GM23338 (cell line): ENCODE measurements at regions not wholly inside any gene's neighbourhood (a gene's known extent, or its start where the extent isn't known, plus 50 kb on each side); places are given as distances from the start of the nearest gene placed in this dataset.

Experiments used
- ATAC-seq: fragments of 200-7000 bp; cut with Tn5 transposase; 3 replicates; pipeline ENCODE4 v1.9.1; 2020
- DNase-seq: peaks from one replicate; pipeline ENCODE4 v3.0.0-alpha.2; 2015; ENCODE audit warnings: low spot score
- H2AFZ ChIP-seq: fragments of 200-600 bp; sonication (generic); 2 replicates; pipeline ENCODE4 v1.8.0; 2016; ENCODE audit warnings: antibody characterized with exemption, mild to moderate bottlenecking, moderate library complexity
- H3F3A ChIP-seq: fragments of 200-600 bp; sonication (generic); replicated peaks from 2 replicates; pipeline ENCODE4 v1.8.0; 2017; ENCODE audit warnings: antibody characterized with exemption, mixed run types, low read depth
- H3K27ac ChIP-seq: fragments of 200-600 bp; sonication (generic); 2 replicates; pipeline ENCODE4 v1.6.1; 2016; ENCODE audit warnings: low read depth
- H3K27me3 ChIP-seq: fragments of 200-600 bp; sonication (generic); 2 replicates; pipeline ENCODE4 v1.8.0; 2016; ENCODE audit warnings: mild to moderate bottlenecking, mixed run types, moderate library complexity; ENCODE audit not compliant: insufficient read depth
- H3K36me3 ChIP-seq: fragments of 200-600 bp; sonication (generic); 2 replicates; pipeline ENCODE4 v1.8.0; 2016; ENCODE audit warnings: mild to moderate bottlenecking; ENCODE audit not compliant: insufficient read depth
- H3K4me1 ChIP-seq: fragments of 200-600 bp; sonication (generic); 2 replicates; pipeline ENCODE4 v1.8.0; 2016; ENCODE audit warnings: mild to moderate bottlenecking, moderate library complexity; ENCODE audit not compliant: insufficient read depth
- H3K4me2 ChIP-seq: fragments of 200-600 bp; sonication (generic); 2 replicates; pipeline ENCODE4 v1.7.1; 2017; ENCODE audit warnings: mixed run types
- H3K4me3 ChIP-seq: fragments of 200-600 bp; sonication (generic); 2 replicates; pipeline ENCODE4 v1.6.1; 2016; ENCODE audit warnings: mixed run types
- H3K79me2 ChIP-seq: fragments of 200-600 bp; sonication (generic); replicated peaks from 2 replicates; pipeline ENCODE4 v1.8.0; 2017; ENCODE audit warnings: mild to moderate bottlenecking; ENCODE audit not compliant: insufficient read depth
- H3K9me2 ChIP-seq: fragments of 200-600 bp; sonication (generic); 2 replicates; pipeline ENCODE4 v1.8.0; 2017; ENCODE audit not compliant: insufficient read depth
- H4K20me1 ChIP-seq: fragments of 200-600 bp; sonication (generic); replicated peaks from 2 replicates; pipeline ENCODE4 v1.8.0; 2017; ENCODE audit warnings: mild to moderate bottlenecking; ENCODE audit not compliant: insufficient read depth
- H3K27ac Mint-ChIP-seq: 2 replicates; pipeline ENCODE4 v1.8.0; 2020; ENCODE audit warnings: inconsistent platforms, mild to moderate bottlenecking, moderate library complexity, mixed read lengths
- H3K27me3 Mint-ChIP-seq: 3 replicates; pipeline ENCODE4 v1.8.0; 2022; ENCODE audit warnings: low read depth, mild to moderate bottlenecking, moderate library complexity, mixed read lengths, inconsistent platforms; ENCODE audit not compliant: insufficient read depth, poor library complexity
- H3K36me3 Mint-ChIP-seq: 3 replicates; pipeline ENCODE4 v1.8.0; 2021; ENCODE audit warnings: low read depth, mild to moderate bottlenecking, inconsistent platforms, moderate library complexity, mixed read lengths
- H3K4me1 Mint-ChIP-seq: 3 replicates; pipeline ENCODE4 v1.8.0; 2020; ENCODE audit warnings: mild to moderate bottlenecking, inconsistent platforms, mixed read lengths
- H3K4me3 Mint-ChIP-seq: 3 replicates; pipeline ENCODE4 v1.8.0; 2021; ENCODE audit warnings: moderate library complexity, mild to moderate bottlenecking, inconsistent platforms, mixed read lengths
- H3K9me3 Mint-ChIP-seq: 3 replicates; pipeline ENCODE4 v1.8.0; 2020; ENCODE audit warnings: moderate library complexity, mild to moderate bottlenecking, inconsistent platforms, mixed read lengths
- CREB1 ChIP-seq: fragments of 250-450 bp; sonication (Bioruptor Pico); IDR thresholded peaks from 2 replicates; pipeline ENCODE4 v1.5.0; 2020; ENCODE audit warnings: low read depth, mild to moderate bottlenecking, moderate library complexity
- EZH2 ChIP-seq: fragments of 200-600 bp; sonication (generic); IDR thresholded peaks from one replicate; pipeline ENCODE4 v1.8.0; 2017; ENCODE audit warnings: antibody characterized with exemption, mild to moderate bottlenecking, low read depth; ENCODE audit not compliant: unreplicated experiment
- EZH2phosphoT487 ChIP-seq: fragments of 200-600 bp; sonication (generic); IDR thresholded peaks from one replicate; pipeline ENCODE4 v1.8.1; 2018; ENCODE audit warnings: antibody characterized with exemption; ENCODE audit not compliant: unreplicated experiment
- JUNB ChIP-seq: IDR thresholded peaks from one replicate; pipeline ENCODE4 v1.6.1; 2016; ENCODE audit warnings: antibody characterized with exemption; ENCODE audit not compliant: unreplicated experiment
- NANOG ChIP-seq: IDR thresholded peaks from 2 replicates; pipeline ENCODE4 v1.6.1; 2016; ENCODE audit warnings: antibody characterized with exemption, borderline replicate concordance
- POLR2AphosphoS5 ChIP-seq: IDR thresholded peaks from 2 replicates; pipeline ENCODE4 v1.6.1; 2016; ENCODE audit warnings: antibody characterized with exemption, low read depth
- STAT1 ChIP-seq: IDR thresholded peaks from one replicate; pipeline ENCODE4 v1.6.1; 2016; ENCODE audit warnings: antibody characterized with exemption; ENCODE audit not compliant: unreplicated experiment
- ZNF114 ChIP-seq: fragments of 250-450 bp; sonication (Bioruptor Pico); IDR thresholded peaks from 2 replicates; pipeline ENCODE4 v1.5.0; 2020; ENCODE audit warnings: mild to moderate bottlenecking, moderate library complexity
- ZNF331 ChIP-seq: fragments of 250-450 bp; sonication (Bioruptor Pico); IDR thresholded peaks from 2 replicates; pipeline ENCODE4 v1.5.0; 2020; ENCODE audit warnings: low read depth, mild to moderate bottlenecking, moderate library complexity
- TF ChIP-seq, protein P1 (sequence below): fragments of 250-450 bp; sonication (Bioruptor Pico); IDR thresholded peaks from 2 replicates; pipeline ENCODE4 v1.5.0; 2020; ENCODE audit warnings: mild to moderate bottlenecking, moderate library complexity
- TF ChIP-seq, protein P2 (sequence below): IDR thresholded peaks from 2 replicates; pipeline ENCODE4 v1.6.1; 2016; ENCODE audit warnings: antibody characterized with exemption
- TF ChIP-seq, protein P3 (sequence below), 2 experiments: fragments of 200-600 bp in 1 of 2; sonication (generic) in 1 of 2; conservative IDR thresholded peaks; 2 replicates each; pipeline versions ENCODE4 v1.5.1 to v1.6.1; 2016 to 2017; ENCODE audit warnings: antibody characterized with exemption in 2 of 2, low read depth in 2 of 2, mild to moderate bottlenecking in 2 of 2, moderate library complexity in 1 of 2
- TF ChIP-seq, protein P4 (sequence below): IDR thresholded peaks from one replicate; pipeline ENCODE4 v1.6.1; 2018; ENCODE audit warnings: antibody characterized with exemption; ENCODE audit not compliant: unreplicated experiment

DNA sequence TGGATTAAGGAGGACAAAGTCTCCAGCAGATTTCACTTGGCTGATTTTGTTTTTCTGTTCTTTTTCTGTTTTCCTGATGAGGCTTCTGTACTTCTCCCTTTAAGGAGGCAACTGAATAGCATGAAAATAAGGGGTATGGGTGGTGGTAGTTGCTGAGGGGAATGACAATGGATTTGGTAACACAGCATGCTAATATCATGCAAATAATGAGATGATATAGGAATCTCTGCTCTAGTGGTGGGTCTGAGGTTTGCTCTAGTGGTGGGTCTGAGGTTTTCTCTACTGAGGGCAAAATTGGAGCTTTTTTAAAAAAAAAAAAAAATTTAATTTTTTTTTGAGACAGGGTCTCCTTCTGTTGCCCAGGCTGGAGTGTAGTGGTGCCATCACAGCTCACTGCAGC, 139.7 kb downstream of the C9orf152 start:
- Histone ChIP-seq H3K36me3 (no peaks in the 10 kb centered on the region), H3K27me3 (no peaks in the 10 kb centered on the region), H3F3A (no peaks in the 10 kb centered on the region), H3K4me3 (no peak overlapping the region), H3K4me1 (peaks cover 17% of the 10 kb centered on the region), H3K9me2 (no peaks in the 10 kb centered on the region), H3K27ac (0 out of 2 replicates have a peak overlapping the region, but pooled peaks have one; percentile 28), H4K20me1 (peaks cover 20% of the 10 kb centered on the region), H2AFZ (no peak overlapping the region), H3K4me2 (peak overlapping the region; percentile 34; the same call in 1 of the 2 replicates), H3K79me2 (peaks cover 97% of the 10 kb centered on the region)
- Mint-ChIP-seq H3K27ac (0 out of 2 replicates have a peak overlapping the region, but pooled peaks have one; percentile 12), H3K36me3 (peaks cover 10% of the 10 kb centered on the region), H3K27me3 (peaks cover 3% of the 10 kb centered on the region), H3K4me1 (peaks cover 24% of the 10 kb centered on the region), H3K9me3 (no peaks in the 10 kb centered on the region), H3K4me3 (no peak overlapping the region)
- ATAC-seq (peak; percentile 65), DNase-seq (no peak)
- TF ChIP-seq POLR2AphosphoS5 (no peak), ZNF114 (CRISPR knock-in tag) (no peak), STAT1 (no peak), JUNB (no peak), NANOG (no peak), EZH2 (no peak), EZH2phosphoT487 (no peak), CREB1 (no peak), ZNF331 (CRISPR knock-in tag) (no peak)
- TF ChIP-seq, protein P1, sequence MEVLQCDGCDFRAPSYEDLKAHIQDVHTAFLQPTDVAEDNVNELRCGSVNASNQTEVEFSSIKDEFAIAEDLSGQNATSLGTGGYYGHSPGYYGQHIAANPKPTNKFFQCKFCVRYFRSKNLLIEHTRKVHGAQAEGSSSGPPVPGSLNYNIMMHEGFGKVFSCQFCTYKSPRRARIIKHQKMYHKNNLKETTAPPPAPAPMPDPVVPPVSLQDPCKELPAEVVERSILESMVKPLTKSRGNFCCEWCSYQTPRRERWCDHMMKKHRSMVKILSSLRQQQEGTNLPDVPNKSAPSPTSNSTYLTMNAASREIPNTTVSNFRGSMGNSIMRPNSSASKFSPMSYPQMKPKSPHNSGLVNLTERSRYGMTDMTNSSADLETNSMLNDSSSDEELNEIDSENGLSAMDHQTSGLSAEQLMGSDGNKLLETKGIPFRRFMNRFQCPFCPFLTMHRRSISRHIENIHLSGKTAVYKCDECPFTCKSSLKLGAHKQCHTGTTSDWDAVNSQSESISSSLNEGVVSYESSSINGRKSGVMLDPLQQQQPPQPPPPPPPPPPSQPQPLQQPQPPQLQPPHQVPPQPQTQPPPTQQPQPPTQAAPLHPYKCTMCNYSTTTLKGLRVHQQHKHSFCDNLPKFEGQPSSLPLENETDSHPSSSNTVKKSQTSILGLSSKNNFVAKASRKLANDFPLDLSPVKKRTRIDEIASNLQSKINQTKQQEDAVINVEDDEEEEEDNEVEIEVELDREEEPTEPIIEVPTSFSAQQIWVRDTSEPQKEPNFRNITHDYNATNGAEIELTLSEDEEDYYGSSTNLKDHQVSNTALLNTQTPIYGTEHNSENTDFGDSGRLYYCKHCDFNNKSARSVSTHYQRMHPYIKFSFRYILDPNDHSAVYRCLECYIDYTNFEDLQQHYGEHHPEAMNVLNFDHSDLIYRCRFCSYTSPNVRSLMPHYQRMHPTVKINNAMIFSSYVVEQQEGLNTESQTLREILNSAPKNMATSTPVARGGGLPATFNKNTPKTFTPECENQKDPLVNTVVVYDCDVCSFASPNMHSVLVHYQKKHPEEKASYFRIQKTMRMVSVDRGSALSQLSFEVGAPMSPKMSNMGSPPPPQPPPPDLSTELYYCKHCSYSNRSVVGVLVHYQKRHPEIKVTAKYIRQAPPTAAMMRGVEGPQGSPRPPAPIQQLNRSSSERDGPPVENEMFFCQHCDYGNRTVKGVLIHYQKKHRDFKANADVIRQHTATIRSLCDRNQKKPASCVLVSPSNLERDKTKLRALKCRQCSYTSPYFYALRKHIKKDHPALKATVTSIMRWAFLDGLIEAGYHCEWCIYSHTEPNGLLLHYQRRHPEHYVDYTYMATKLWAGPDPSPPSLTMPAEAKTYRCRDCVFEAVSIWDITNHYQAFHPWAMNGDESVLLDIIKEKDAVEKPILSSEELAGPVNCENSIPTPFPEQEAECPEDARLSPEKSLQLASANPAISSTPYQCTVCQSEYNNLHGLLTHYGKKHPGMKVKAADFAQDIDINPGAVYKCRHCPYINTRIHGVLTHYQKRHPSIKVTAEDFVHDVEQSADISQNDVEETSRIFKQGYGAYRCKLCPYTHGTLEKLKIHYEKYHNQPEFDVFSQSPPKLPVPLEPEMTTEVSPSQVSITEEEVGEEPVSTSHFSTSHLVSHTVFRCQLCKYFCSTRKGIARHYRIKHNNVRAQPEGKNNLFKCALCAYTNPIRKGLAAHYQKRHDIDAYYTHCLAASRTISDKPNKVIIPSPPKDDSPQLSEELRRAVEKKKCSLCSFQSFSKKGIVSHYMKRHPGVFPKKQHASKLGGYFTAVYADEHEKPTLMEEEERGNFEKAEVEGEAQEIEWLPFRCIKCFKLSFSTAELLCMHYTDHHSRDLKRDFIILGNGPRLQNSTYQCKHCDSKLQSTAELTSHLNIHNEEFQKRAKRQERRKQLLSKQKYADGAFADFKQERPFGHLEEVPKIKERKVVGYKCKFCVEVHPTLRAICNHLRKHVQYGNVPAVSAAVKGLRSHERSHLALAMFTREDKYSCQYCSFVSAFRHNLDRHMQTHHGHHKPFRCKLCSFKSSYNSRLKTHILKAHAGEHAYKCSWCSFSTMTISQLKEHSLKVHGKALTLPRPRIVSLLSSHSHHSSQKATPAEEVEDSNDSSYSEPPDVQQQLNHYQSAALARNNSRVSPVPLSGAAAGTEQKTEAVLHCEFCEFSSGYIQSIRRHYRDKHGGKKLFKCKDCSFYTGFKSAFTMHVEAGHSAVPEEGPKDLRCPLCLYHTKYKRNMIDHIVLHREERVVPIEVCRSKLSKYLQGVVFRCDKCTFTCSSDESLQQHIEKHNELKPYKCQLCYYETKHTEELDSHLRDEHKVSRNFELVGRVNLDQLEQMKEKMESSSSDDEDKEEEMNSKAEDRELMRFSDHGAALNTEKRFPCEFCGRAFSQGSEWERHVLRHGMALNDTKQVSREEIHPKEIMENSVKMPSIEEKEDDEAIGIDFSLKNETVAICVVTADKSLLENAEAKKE: no peak
- TF ChIP-seq, protein P2, sequence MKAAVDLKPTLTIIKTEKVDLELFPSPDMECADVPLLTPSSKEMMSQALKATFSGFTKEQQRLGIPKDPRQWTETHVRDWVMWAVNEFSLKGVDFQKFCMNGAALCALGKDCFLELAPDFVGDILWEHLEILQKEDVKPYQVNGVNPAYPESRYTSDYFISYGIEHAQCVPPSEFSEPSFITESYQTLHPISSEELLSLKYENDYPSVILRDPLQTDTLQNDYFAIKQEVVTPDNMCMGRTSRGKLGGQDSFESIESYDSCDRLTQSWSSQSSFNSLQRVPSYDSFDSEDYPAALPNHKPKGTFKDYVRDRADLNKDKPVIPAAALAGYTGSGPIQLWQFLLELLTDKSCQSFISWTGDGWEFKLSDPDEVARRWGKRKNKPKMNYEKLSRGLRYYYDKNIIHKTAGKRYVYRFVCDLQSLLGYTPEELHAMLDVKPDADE: no peak
- TF ChIP-seq, protein P3, sequence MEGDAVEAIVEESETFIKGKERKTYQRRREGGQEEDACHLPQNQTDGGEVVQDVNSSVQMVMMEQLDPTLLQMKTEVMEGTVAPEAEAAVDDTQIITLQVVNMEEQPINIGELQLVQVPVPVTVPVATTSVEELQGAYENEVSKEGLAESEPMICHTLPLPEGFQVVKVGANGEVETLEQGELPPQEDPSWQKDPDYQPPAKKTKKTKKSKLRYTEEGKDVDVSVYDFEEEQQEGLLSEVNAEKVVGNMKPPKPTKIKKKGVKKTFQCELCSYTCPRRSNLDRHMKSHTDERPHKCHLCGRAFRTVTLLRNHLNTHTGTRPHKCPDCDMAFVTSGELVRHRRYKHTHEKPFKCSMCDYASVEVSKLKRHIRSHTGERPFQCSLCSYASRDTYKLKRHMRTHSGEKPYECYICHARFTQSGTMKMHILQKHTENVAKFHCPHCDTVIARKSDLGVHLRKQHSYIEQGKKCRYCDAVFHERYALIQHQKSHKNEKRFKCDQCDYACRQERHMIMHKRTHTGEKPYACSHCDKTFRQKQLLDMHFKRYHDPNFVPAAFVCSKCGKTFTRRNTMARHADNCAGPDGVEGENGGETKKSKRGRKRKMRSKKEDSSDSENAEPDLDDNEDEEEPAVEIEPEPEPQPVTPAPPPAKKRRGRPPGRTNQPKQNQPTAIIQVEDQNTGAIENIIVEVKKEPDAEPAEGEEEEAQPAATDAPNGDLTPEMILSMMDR (conservative IDR thresholded peaks at IDR 0.05; ENCODE audit: low read depth in 2 of 2): no peak
- TF ChIP-seq, protein P4, sequence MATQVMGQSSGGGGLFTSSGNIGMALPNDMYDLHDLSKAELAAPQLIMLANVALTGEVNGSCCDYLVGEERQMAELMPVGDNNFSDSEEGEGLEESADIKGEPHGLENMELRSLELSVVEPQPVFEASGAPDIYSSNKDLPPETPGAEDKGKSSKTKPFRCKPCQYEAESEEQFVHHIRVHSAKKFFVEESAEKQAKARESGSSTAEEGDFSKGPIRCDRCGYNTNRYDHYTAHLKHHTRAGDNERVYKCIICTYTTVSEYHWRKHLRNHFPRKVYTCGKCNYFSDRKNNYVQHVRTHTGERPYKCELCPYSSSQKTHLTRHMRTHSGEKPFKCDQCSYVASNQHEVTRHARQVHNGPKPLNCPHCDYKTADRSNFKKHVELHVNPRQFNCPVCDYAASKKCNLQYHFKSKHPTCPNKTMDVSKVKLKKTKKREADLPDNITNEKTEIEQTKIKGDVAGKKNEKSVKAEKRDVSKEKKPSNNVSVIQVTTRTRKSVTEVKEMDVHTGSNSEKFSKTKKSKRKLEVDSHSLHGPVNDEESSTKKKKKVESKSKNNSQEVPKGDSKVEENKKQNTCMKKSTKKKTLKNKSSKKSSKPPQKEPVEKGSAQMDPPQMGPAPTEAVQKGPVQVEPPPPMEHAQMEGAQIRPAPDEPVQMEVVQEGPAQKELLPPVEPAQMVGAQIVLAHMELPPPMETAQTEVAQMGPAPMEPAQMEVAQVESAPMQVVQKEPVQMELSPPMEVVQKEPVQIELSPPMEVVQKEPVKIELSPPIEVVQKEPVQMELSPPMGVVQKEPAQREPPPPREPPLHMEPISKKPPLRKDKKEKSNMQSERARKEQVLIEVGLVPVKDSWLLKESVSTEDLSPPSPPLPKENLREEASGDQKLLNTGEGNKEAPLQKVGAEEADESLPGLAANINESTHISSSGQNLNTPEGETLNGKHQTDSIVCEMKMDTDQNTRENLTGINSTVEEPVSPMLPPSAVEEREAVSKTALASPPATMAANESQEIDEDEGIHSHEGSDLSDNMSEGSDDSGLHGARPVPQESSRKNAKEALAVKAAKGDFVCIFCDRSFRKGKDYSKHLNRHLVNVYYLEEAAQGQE: no peak
